ENCODE measurements at regions not wholly inside any gene's neighbourhood (a gene's known extent, or its start where the extent isn't known, plus 50 kb on each side); places are given as distances from the start of the nearest gene placed in this dataset.

GRCh38 chr1:106747232-106747631, 309.2 kb upstream of the PRMT6 start:
- Histone ChIP-seq H2AFZ (ENCODE audit: low read depth, low read length) (peak overlapping the region; percentile 68), H3K79me2 (ENCODE audit: low read length) (no peaks in the 10 kb centered on the region), H4K20me1 (ENCODE audit: insufficient read depth, low read length) (no peaks in the 10 kb centered on the region), H3K36me3 (replicated peaks; ENCODE audit: low read depth, low read length) (no peaks in the 10 kb centered on the region), H3K4me1 (ENCODE audit: low read length) (peaks cover 9% of the 10 kb centered on the region), H3K4me2 (ENCODE audit: low read length) (peak overlapping the region; percentile 22; the same call in 1 of the 2 replicates), H3K27ac (ENCODE audit: low read length) (no peak overlapping the region), H3K9ac (ENCODE audit: low read length) (no peak overlapping the region), H3K9me3 (ENCODE audit: insufficient read depth, low read length) (no peaks in the 10 kb centered on the region), H3K4me3 (ENCODE audit: low read length) (no peak overlapping the region), H3K27me3 (ENCODE audit: low read depth, low read length) (no peaks in the 10 kb centered on the region)
- TF ChIP-seq EZH2phosphoT487 (IDR thresholded peaks at IDR 0.05; ENCODE audit: low read depth) (no peak), CTCF (IDR thresholded peaks at IDR 0.05; ENCODE audit: low read depth, low read length) (no peak)

GRCh38 chr1:106747791-106748190, 308.7 kb upstream of the PRMT6 start:
- no peaks in the 10 kb centered on the region for H3K36me3 ChIP-seq (replicated peaks; ENCODE audit: low read depth, low read length)
- no peak overlapping the region for H3K4me3 ChIP-seq (ENCODE audit: low read length)
- peaks cover 9% of the 10 kb centered on the region for H3K4me1 ChIP-seq (ENCODE audit: low read length)
- no peaks in the 10 kb centered on the region for H3K27me3 ChIP-seq (ENCODE audit: low read depth, low read length)
- H4K20me1 ChIP-seq (ENCODE audit: insufficient read depth, low read length) = no peaks in the 10 kb centered on the region
- H3K4me2 ChIP-seq (ENCODE audit: low read length) = no peak overlapping the region
- H3K9ac ChIP-seq (ENCODE audit: low read length) = no peak overlapping the region
- no peak overlapping the region for H2AFZ ChIP-seq (ENCODE audit: low read depth, low read length)
- no peaks in the 10 kb centered on the region for H3K79me2 ChIP-seq (ENCODE audit: low read length)
- no peak overlapping the region for H3K27ac ChIP-seq (ENCODE audit: low read length)
- no peaks in the 10 kb centered on the region for H3K9me3 ChIP-seq (ENCODE audit: insufficient read depth, low read length)
- TF ChIP-seq CTCF (IDR thresholded peaks at IDR 0.05; ENCODE audit: low read depth, low read length) = no peak
- no peak for TF ChIP-seq EZH2phosphoT487 (IDR thresholded peaks at IDR 0.05; ENCODE audit: low read depth)

GRCh38 chr1:106748606-106749005, 307.9 kb upstream of the PRMT6 start:
- Histone ChIP-seq H3K36me3 (replicated peaks; ENCODE audit: low read depth, low read length) (no peaks in the 10 kb centered on the region), H3K4me1 (ENCODE audit: low read length) (peaks cover 9% of the 10 kb centered on the region), H3K4me3 (ENCODE audit: low read length) (no peak overlapping the region), H4K20me1 (ENCODE audit: insufficient read depth, low read length) (no peaks in the 10 kb centered on the region), H3K9ac (ENCODE audit: low read length) (no peak overlapping the region), H3K79me2 (ENCODE audit: low read length) (no peaks in the 10 kb centered on the region), H3K4me2 (ENCODE audit: low read length) (no peak overlapping the region), H3K9me3 (ENCODE audit: insufficient read depth, low read length) (no peaks in the 10 kb centered on the region), H3K27me3 (ENCODE audit: low read depth, low read length) (no peaks in the 10 kb centered on the region), H2AFZ (ENCODE audit: low read depth, low read length) (no peak overlapping the region), H3K27ac (ENCODE audit: low read length) (no peak overlapping the region)
- TF ChIP-seq EZH2phosphoT487 (IDR thresholded peaks at IDR 0.05; ENCODE audit: low read depth) = no peak
- no peak for TF ChIP-seq CTCF (IDR thresholded peaks at IDR 0.05; ENCODE audit: low read depth, low read length)

GRCh38 chr1:106749491-106749890, 307.0 kb upstream of the PRMT6 start:
- TF ChIP-seq EZH2phosphoT487 (IDR thresholded peaks at IDR 0.05; ENCODE audit: low read depth) = no peak
- TF ChIP-seq CTCF (IDR thresholded peaks at IDR 0.05; ENCODE audit: low read depth, low read length) = no peak
- Histone ChIP-seq H3K9me3 (ENCODE audit: insufficient read depth, low read length) (no peaks in the 10 kb centered on the region), H4K20me1 (ENCODE audit: insufficient read depth, low read length) (no peaks in the 10 kb centered on the region), H3K4me3 (ENCODE audit: low read length) (no peak overlapping the region), H3K4me1 (ENCODE audit: low read length) (peaks cover 9% of the 10 kb centered on the region), H3K79me2 (ENCODE audit: low read length) (no peaks in the 10 kb centered on the region), H3K27ac (ENCODE audit: low read length) (no peak overlapping the region), H3K27me3 (ENCODE audit: low read depth, low read length) (no peaks in the 10 kb centered on the region), H3K36me3 (replicated peaks; ENCODE audit: low read depth, low read length) (no peaks in the 10 kb centered on the region), H3K4me2 (ENCODE audit: low read length) (no peak overlapping the region), H3K9ac (ENCODE audit: low read length) (no peak overlapping the region), H2AFZ (ENCODE audit: low read depth, low read length) (no peak overlapping the region)

Data from OCI-LY3 (cell line).